Neural crest cell (in vitro differentiated cells): ENCODE measurements at regions not wholly inside any gene's neighbourhood (a gene's known extent, or its start where the extent isn't known, plus 50 kb on each side); places are given as distances from the start of the nearest gene placed in this dataset.

ENCODE experiments used
- DNase-seq: peaks from one replicate; pipeline ENCODE4 v3.0.0; 2021; ENCODE audit warnings: low read depth, mixed read lengths, low spot score
- H3K27ac Mint-ChIP-seq: one replicate; pipeline ENCODE4 v1.8.0; 2021; ENCODE audit warnings: mild to moderate bottlenecking, mixed read lengths; ENCODE audit not compliant: unreplicated experiment
- H3K27me3 Mint-ChIP-seq: 2 replicates; pipeline ENCODE4 v1.8.0; 2021; ENCODE audit warnings: low read depth, mild to moderate bottlenecking, mixed read lengths
- H3K36me3 Mint-ChIP-seq: 2 replicates; pipeline ENCODE4 v1.8.0; 2021; ENCODE audit warnings: low read depth, mild to moderate bottlenecking, mixed read lengths
- H3K4me1 Mint-ChIP-seq: 2 replicates; pipeline ENCODE4 v1.8.0; 2021; ENCODE audit warnings: mixed read lengths
- H3K4me3 Mint-ChIP-seq: one replicate; pipeline ENCODE4 v1.8.0; 2021; ENCODE audit warnings: mild to moderate bottlenecking, mixed read lengths
- H3K9me3 Mint-ChIP-seq: 2 replicates; pipeline ENCODE4 v1.8.0; 2021; ENCODE audit warnings: mixed read lengths
- CTCF ChIP-seq: fragments of 200-600 bp; sonication (generic); conservative IDR thresholded peaks from 2 replicates; pipeline ENCODE4 v1.5.0; 2021; ENCODE audit warnings: antibody characterized with exemption, mild to moderate bottlenecking

GRCh38 chr2:216808805-216809425 is 50.9 kb downstream of the TNP1 start:
- Mint-ChIP-seq H3K27ac (no peak overlapping the region), H3K9me3 (no peaks in the 10 kb centered on the region), H3K4me3 (no peak overlapping the region), H3K36me3 (no peaks in the 10 kb centered on the region), H3K4me1 (no peaks in the 10 kb centered on the region), H3K27me3 (no peaks in the 10 kb centered on the region)
- TF ChIP-seq CTCF, result no peak
- no peak for DNase-seq

GRCh38 chr2:216807857-216808272 is 52.0 kb downstream of the TNP1 start:
- Mint-ChIP-seq H3K4me3 (no peak overlapping the region), H3K36me3 (no peaks in the 10 kb centered on the region), H3K9me3 (no peaks in the 10 kb centered on the region), H3K4me1 (no peaks in the 10 kb centered on the region), H3K27ac (no peak overlapping the region), H3K27me3 (no peaks in the 10 kb centered on the region)
- no peak for DNase-seq
- no peak for TF ChIP-seq CTCF

GRCh38 chr2:216804357-216805350 is 55.2 kb downstream of the TNP1 start:
- Mint-ChIP-seq H3K4me3 (no peak overlapping the region), H3K27ac (no peak overlapping the region), H3K4me1 (peaks cover 21% of the 10 kb centered on the region), H3K27me3 (no peaks in the 10 kb centered on the region), H3K36me3 (peaks cover 3% of the 10 kb centered on the region), H3K9me3 (no peaks in the 10 kb centered on the region)
- DNase-seq, result no peak
- no peak for TF ChIP-seq CTCF

- TF ChIP-seq CTCF, result no peak
- Mint-ChIP-seq H3K4me1 (peaks cover 23% of the 10 kb centered on the region), H3K4me3 (no peak overlapping the region), H3K27ac (no peak overlapping the region), H3K27me3 (no peaks in the 10 kb centered on the region), H3K9me3 (no peaks in the 10 kb centered on the region), H3K36me3 (peaks cover 4% of the 10 kb centered on the region)
- no peak for DNase-seq
Measured at GRCh38 chr2:216803791-216804190, 56.1 kb downstream of the TNP1 start.

GRCh38 chr2:216802516-216803215 is 57.2 kb downstream of the TNP1 start:
- no peak for DNase-seq
- Mint-ChIP-seq H3K27ac (peak overlapping the region; percentile 82), H3K9me3 (peaks cover 5% of the 10 kb centered on the region), H3K4me3 (no peak overlapping the region), H3K4me1 (peaks cover 23% of the 10 kb centered on the region), H3K27me3 (no peaks in the 10 kb centered on the region), H3K36me3 (peaks cover 9% of the 10 kb centered on the region)
- no peak for TF ChIP-seq CTCF
